Bronchial epithelial cell (primary cell): ENCODE measurements at regions not wholly inside any gene's neighbourhood (a gene's known extent, or its start where the extent isn't known, plus 50 kb on each side); places are given as distances from the start of the nearest gene placed in this dataset.

ENCODE experiments used
- DNase-seq: peaks from one replicate; pipeline ENCODE4 v3.0.0-alpha.2; 2010; ENCODE audit warnings: low read depth
- FAIRE-seq: peaks from 2 replicates; lab custom pipeline; 2011; peaks lifted over from hg19 to GRCh38; lab: Jason Lieb, UNC
- H3K27me3 ChIP-seq: 2 replicates; pipeline ENCODE4 v1.5.1; 2011; ENCODE audit warnings: low read length; ENCODE audit not compliant: control insufficient read depth, insufficient read depth
- H3K36me3 ChIP-seq: 2 replicates; pipeline ENCODE4 v1.5.1; 2011; ENCODE audit warnings: low read length; ENCODE audit not compliant: control insufficient read depth, insufficient read depth
- H3K4me3 ChIP-seq: 2 replicates; pipeline ENCODE4 v1.5.1; 2011; ENCODE audit warnings: mild to moderate bottlenecking, low read depth, low read length, control low read depth
- CTCF ChIP-seq: IDR thresholded peaks from 2 replicates; pipeline ENCODE4 v1.5.1; 2011; ENCODE audit warnings: mild to moderate bottlenecking, moderate library complexity, low read length, control low read depth, inconsistent platforms; ENCODE audit not compliant: insufficient read depth, severe bottlenecking

- Histone ChIP-seq H3K36me3 (no peaks in the 10 kb centered on the region), H3K4me3 (no peak overlapping the region), H3K27me3 (no peaks in the 10 kb centered on the region)
- TF ChIP-seq CTCF: no peak
- FAIRE-seq (no peak), DNase-seq (no peak)
Observed at GRCh38 chr14:30296931-30297405, 262.0 kb upstream of the G2E3 start.

- FAIRE-seq (no peak), DNase-seq (peak; percentile 65)
- Histone ChIP-seq H3K4me3 (no peak overlapping the region), H3K27me3 (no peaks in the 10 kb centered on the region), H3K36me3 (no peaks in the 10 kb centered on the region)
- TF ChIP-seq CTCF: no peak
Observed at GRCh38 chr14:30297876-30298795, 260.8 kb upstream of the G2E3 start.

DNA sequence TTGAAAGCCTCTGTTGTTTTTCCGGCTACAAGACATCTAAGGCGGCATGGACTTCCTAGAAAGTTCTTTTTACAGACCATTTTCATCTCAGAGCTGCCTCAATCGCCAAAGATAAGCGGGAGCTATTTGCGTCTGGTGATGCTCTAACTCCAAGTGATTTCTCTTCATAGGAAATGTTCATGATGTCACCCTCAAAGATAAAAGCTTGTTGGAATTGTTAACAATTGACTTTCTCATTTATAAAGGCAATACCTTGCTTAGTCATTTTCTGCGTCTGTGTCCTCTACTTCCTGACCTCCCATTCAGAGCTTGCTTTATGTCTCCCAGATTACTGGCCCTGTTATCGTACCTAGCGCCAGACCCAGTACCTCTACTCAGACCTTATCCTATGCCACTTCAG is 259.0 kb upstream of the G2E3 start:
- TF ChIP-seq CTCF: no peak
- no peaks in the 10 kb centered on the region for H3K27me3 ChIP-seq
- H3K36me3 ChIP-seq: no peaks in the 10 kb centered on the region
- no peak overlapping the region for H3K4me3 ChIP-seq
- FAIRE-seq: no peak
- DNase-seq: no peak

DNA sequence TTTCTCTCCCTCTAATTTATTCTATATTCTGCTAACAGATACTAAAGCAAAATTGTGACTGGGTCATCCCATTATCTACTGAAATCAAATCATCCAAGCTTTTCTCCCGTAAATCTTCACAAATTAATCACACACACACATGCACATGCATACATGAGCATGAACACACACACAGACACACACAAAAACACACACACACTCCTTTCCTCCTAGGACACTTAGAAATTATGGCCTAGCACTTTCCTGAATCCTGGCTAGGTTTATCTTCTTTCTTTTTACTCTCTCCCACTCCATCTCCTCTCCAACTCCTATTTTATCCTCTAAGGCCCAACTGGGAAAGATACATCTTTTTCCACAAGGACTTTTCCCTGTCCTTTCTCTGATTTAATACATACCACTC is 255.6 kb upstream of the G2E3 start:
- Histone ChIP-seq H3K27me3 (no peaks in the 10 kb centered on the region), H3K36me3 (no peaks in the 10 kb centered on the region), H3K4me3 (no peak overlapping the region)
- TF ChIP-seq CTCF: no peak
- DNase-seq (no peak), FAIRE-seq (no peak)

- DNase-seq (no peak), FAIRE-seq (no peak)
- no peaks in the 10 kb centered on the region for H3K36me3 ChIP-seq
- TF ChIP-seq CTCF: no peak
- H3K27me3 ChIP-seq: no peaks in the 10 kb centered on the region
- H3K4me3 ChIP-seq: no peak overlapping the region
Observed at GRCh38 chr14:30305346-30305745, 253.6 kb upstream of the G2E3 start.
